K562 (cell line): ENCODE measurements at regions not wholly inside any gene's neighbourhood (a gene's known extent, or its start where the extent isn't known, plus 50 kb on each side); places are given as distances from the start of the nearest gene placed in this dataset.

Experiments
- ARNT ChIP-seq, 2 experiments: fragments of 450-650 bp; IDR thresholded peaks; 2 replicates each; pipeline ENCODE4 v1.6.1; 2016; ENCODE audit warnings: mild to moderate bottlenecking in 1 of 2
- ESRRB ChIP-seq: fragments of 250-450 bp; sonication (Bioruptor Pico); IDR thresholded peaks from 2 replicates; pipeline ENCODE4 v1.5.0; 2020; ENCODE audit warnings: mild to moderate bottlenecking, moderate library complexity, borderline replicate concordance
- HNRNPH1 ChIP-seq: fragments of 200-400 bp; formaldehyde crosslinking; optimal IDR thresholded peaks from 2 replicates; pipeline ENCODE3; 2017; ENCODE audit warnings: low read depth, mild to moderate bottlenecking, low read length, moderate library complexity
- L3MBTL2 ChIP-seq: fragments of 450-650 bp; IDR thresholded peaks from 2 replicates; pipeline ENCODE4 v1.6.1; 2016; ENCODE audit warnings: mild to moderate bottlenecking, moderate library complexity
- MBD2 ChIP-seq: sonication (generic); IDR thresholded peaks from 2 replicates; pipeline ENCODE4 v1.6.1; 2016; ENCODE audit warnings: low read depth, borderline replicate concordance
- MCM3 ChIP-seq: fragments of 450-650 bp; IDR thresholded peaks from 2 replicates; pipeline ENCODE4 v1.6.1; 2016
- MTA1 ChIP-seq: fragments of 450-650 bp; IDR thresholded peaks from 2 replicates; pipeline ENCODE4 v1.6.1; 2017; ENCODE audit warnings: borderline replicate concordance
- NFIC ChIP-seq: fragments of 450-650 bp; IDR thresholded peaks from 2 replicates; pipeline ENCODE4 v1.6.1; 2017; ENCODE audit warnings: mild to moderate bottlenecking, inconsistent platforms
- PBX2 ChIP-seq, 2 experiments: IDR thresholded peaks in 1 of 2; conservative IDR thresholded peaks in 1 of 2; 2 replicates each; pipeline ENCODE4 v1.6.1; 2016; ENCODE audit warnings: low read depth in 2 of 2, mild to moderate bottlenecking in 1 of 2, missing compliant biosample characterization in 1 of 2, missing genetic modification characterization in 1 of 2, moderate library complexity in 1 of 2
- PHF21A ChIP-seq: fragments of 450-650 bp; IDR thresholded peaks from 2 replicates; pipeline ENCODE4 v1.6.1; 2017; ENCODE audit warnings: low read depth, borderline replicate concordance
- RBFOX2 ChIP-seq: fragments of 200-400 bp; formaldehyde crosslinking; IDR thresholded peaks from 2 replicates; pipeline ENCODE4 v1.6.1; 2017; ENCODE audit warnings: low read depth, mild to moderate bottlenecking, low read length, moderate library complexity
- SFPQ ChIP-seq: fragments of 200-400 bp; formaldehyde crosslinking; IDR thresholded peaks from 2 replicates; pipeline ENCODE4 v1.6.1; 2017; ENCODE audit warnings: mild to moderate bottlenecking, low read depth, low read length, moderate library complexity
- SMAD2 ChIP-seq: fragments of 150-350 bp; IDR thresholded peaks from 2 replicates; pipeline ENCODE4 v1.6.1; 2014; ENCODE audit warnings: low read depth, mild to moderate bottlenecking, low read length
- SMARCE1 ChIP-seq: fragments of 450-650 bp; IDR thresholded peaks from 2 replicates; pipeline ENCODE4 v1.7.1; 2016; ENCODE audit warnings: mild to moderate bottlenecking
- SRSF9 ChIP-seq: fragments of 200-400 bp; formaldehyde crosslinking; IDR thresholded peaks from 2 replicates; pipeline ENCODE4 v1.6.1; 2017; ENCODE audit warnings: low read depth, low read length, borderline replicate concordance
- TEAD2 ChIP-seq: fragments of 450-650 bp; IDR thresholded peaks from 2 replicates; pipeline ENCODE4 v1.6.1; 2016; ENCODE audit warnings: missing genetic modification characterization, control low read depth, missing compliant biosample characterization
- TEAD4 ChIP-seq, 2 experiments: sonication (generic) in 1 of 2; formaldehyde crosslinking in 1 of 2; IDR thresholded peaks; 2 replicates each; pipeline versions ENCODE4 v1.6.1 to v1.8.0; 2012 to 2022; ENCODE audit warnings: borderline replicate concordance in 1 of 2, inconsistent platforms in 1 of 2, low read length in 1 of 2, mild to moderate bottlenecking in 1 of 2, missing genetic modification reagents in 1 of 2
- TSC22D4 ChIP-seq: fragments of 450-650 bp; IDR thresholded peaks from 2 replicates; pipeline ENCODE4 v1.6.1; 2016; ENCODE audit warnings: missing genetic modification characterization, missing biosample characterization, control low read depth
- USF2 ChIP-seq: sonication (generic); formaldehyde crosslinking; IDR thresholded peaks from 2 replicates; pipeline ENCODE4 v1.5.0; 2020; ENCODE audit warnings: missing genetic modification reagents
- ZFP1 ChIP-seq: fragments of 450-650 bp; formaldehyde crosslinking; IDR thresholded peaks from 2 replicates; pipeline ENCODE4 v1.4.0; 2020; ENCODE audit warnings: mild to moderate bottlenecking, mixed read lengths
- ZKSCAN1 ChIP-seq: fragments of 150-350 bp; IDR thresholded peaks from 2 replicates; pipeline ENCODE4 v1.6.1; 2016; ENCODE audit warnings: low read depth, low read length
- ZNF143 ChIP-seq: sonication (generic); formaldehyde crosslinking; IDR thresholded peaks from 2 replicates; pipeline ENCODE4 v1.9.0; 2022; ENCODE audit warnings: mild to moderate bottlenecking, missing genetic modification reagents
- ZNF780A ChIP-seq: fragments of 250-450 bp; sonication (Bioruptor Pico); IDR thresholded peaks from 2 replicates; pipeline ENCODE4 v1.5.0; 2021; ENCODE audit warnings: mild to moderate bottlenecking
- TF ChIP-seq, protein P1 (sequence below): sonication (generic); formaldehyde crosslinking; IDR thresholded peaks from 2 replicates; pipeline ENCODE4 v1.8.1; 2023; ENCODE audit warnings: mild to moderate bottlenecking, missing genetic modification reagents

DNA sequence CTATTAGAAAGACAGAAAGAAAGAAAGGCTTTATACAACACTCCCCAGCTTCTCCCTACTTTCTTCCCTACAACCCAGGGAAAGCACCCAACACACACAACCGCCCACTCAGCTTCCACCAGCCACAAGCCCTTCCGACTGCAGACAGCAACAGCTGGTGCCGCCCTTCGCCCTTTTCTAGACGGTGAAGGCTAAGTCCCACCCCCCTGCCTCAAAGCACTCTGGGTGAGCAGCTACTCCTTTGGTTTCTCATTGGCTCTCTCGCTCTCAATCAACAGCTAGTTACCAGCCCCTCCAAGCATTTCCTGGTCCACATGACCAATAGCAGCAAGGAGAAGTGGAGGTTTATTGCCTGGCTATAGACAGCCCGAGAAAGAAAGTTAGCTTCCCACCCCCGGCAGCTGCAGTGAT, 230.1 kb upstream of the MOCS1 start (continued):
- TF ChIP-seq TEAD2 (tag) (no peak), SMARCE1 (no peak), NFIC (0 out of 2 replicates have a peak, but pooled peaks have one; percentile 32), TSC22D4 (tag) (no peak), ZNF780A (CRISPR knock-in tag) (no peak), ARNT (IDR thresholded peaks at IDR 0.05) (0 out of 4 replicates have a peak, but pooled peaks of 1 of the 2 experiments have one; percentile 31), PHF21A (peak; percentile 99), HNRNPH1 (no peak), SFPQ (no peak), L3MBTL2 (peak; percentile 54; the same call in 1 of the 2 replicates), ZKSCAN1 (no peak), ESRRB (no peak), MTA1 (no peak), MCM3 (no peak), TEAD4 (IDR thresholded peaks at IDR 0.05; ENCODE audit: low read length) (0 out of 2 replicates have a peak, but pooled peaks have one; percentile 13), TEAD4 (CRISPR knock-in tag; IDR thresholded peaks at IDR 0.05; ENCODE audit: borderline replicate concordance) (no peak), MBD2 (peak; percentile 80), ZNF143 (CRISPR knock-in tag) (peak; percentile 68; the same call in 1 of the 2 replicates), SRSF9 (no peak), USF2 (CRISPR knock-in tag) (peak; percentile 55), RBFOX2 (peak; percentile 83), PBX2 (CRISPR knock-in tag; IDR thresholded peaks at IDR 0.05; ENCODE audit: low read depth) (peak; percentile 55; the same call in 1 of the 2 replicates), PBX2 (tag; conservative IDR thresholded peaks at IDR 0.05; ENCODE audit: low read depth) (peak; percentile 99), ZFP1 (no peak), SMAD2 (no peak)
- TF ChIP-seq, protein P1, sequence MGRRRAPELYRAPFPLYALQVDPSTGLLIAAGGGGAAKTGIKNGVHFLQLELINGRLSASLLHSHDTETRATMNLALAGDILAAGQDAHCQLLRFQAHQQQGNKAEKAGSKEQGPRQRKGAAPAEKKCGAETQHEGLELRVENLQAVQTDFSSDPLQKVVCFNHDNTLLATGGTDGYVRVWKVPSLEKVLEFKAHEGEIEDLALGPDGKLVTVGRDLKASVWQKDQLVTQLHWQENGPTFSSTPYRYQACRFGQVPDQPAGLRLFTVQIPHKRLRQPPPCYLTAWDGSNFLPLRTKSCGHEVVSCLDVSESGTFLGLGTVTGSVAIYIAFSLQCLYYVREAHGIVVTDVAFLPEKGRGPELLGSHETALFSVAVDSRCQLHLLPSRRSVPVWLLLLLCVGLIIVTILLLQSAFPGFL (CRISPR knock-in tag): no peak
